Stimulated activated naive CD8-positive, alpha-beta T cell treated with anti-CD3 and anti-CD28 coated beads, Interleukin-15, amount 100 ng/mL, for 72 hours (primary cell): ENCODE measurements at regions not wholly inside any gene's neighbourhood (a gene's known extent, or its start where the extent isn't known, plus 50 kb on each side); places are given as distances from the start of the nearest gene placed in this dataset.

Experiments used
- ATAC-seq: fragments of 150-1000 bp; cut with Tn5 transposase; 2 replicates; pipeline ENCODE4 v1.10.0; 2021; ENCODE audit warnings: mild to moderate bottlenecking, moderate library complexity
- DNase-seq, 2 donors: peaks; one replicate each; pipeline ENCODE4 v3.0.0; 2021 to 2022
- H3K27ac Mint-ChIP-seq, 2 donors: one replicate each; pipeline ENCODE4 v1.8.0; 2022; ENCODE audit warnings: mild to moderate bottlenecking in 2 of 2, mixed read lengths in 2 of 2, moderate library complexity in 2 of 2
- H3K27me3 Mint-ChIP-seq: one replicate; pipeline ENCODE4 v1.8.0; 2022; ENCODE audit warnings: mixed read lengths
- H3K4me1 Mint-ChIP-seq: one replicate; pipeline ENCODE4 v1.8.0; 2022; ENCODE audit warnings: mild to moderate bottlenecking, mixed read lengths
- H3K4me3 Mint-ChIP-seq, 2 donors: one replicate each; pipeline ENCODE4 v1.8.0; 2022; ENCODE audit warnings: mild to moderate bottlenecking in 2 of 2, mixed read lengths in 2 of 2, moderate library complexity in 1 of 2
- H3K9me3 Mint-ChIP-seq, 2 donors: one replicate each; pipeline ENCODE4 v1.8.0; 2022; ENCODE audit warnings: mixed read lengths in 2 of 2

DNA sequence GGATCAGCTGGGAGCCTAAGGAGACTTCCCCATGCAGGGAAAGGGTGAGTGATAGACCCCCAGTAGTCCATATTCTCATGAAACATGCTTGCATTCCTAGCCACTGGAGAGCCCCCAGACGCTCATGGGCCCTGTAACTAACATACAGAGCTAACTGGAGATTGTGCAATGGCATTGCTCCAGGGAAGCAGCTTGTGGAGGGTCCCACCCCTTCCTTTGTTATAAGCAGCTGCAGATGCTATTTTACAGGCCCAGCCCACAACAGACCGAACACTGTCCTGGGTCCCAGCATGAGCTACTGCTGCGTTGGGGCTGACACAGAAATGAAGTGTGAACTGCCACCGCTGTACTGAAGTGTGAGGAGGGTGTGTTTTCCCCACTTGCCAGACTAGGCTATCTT lies 1465.7 kb upstream of the DIAPH2 start:
- ATAC-seq (no peak), DNase-seq (no peak)
- Mint-ChIP-seq H3K4me3 (no peak overlapping the region), H3K9me3 (no peaks in the 10 kb centered on the region), H3K4me1 (no peaks in the 10 kb centered on the region), H3K27me3 (no peaks in the 10 kb centered on the region), H3K27ac (no peak overlapping the region)

DNA sequence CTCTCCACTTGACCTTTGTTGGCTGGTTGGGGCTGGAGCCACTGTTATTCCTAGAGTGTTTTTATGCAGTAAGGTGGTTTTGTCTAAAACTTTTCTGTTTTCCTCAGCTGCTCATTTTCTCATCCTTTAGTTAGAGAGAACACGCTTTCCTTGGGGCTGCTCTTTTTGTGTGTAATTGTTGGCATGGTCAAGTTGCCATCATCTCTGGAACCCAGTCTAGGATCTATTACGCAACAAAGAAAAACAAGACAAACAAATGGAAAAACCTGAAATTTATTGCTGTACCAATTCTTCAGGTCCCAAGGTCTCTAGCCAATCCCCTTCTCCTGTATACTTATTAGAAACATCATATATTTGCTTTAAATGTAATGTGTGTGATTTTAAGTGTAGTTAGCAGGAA lies 1436.3 kb upstream of the DIAPH2 start:
- Mint-ChIP-seq H3K9me3 (peaks cover 3 to 6% of the 10 kb centered on the region in 2 donors), H3K27me3 (no peaks in the 10 kb centered on the region), H3K4me3 (no peak overlapping the region), H3K27ac (no peak overlapping the region), H3K4me1 (no peaks in the 10 kb centered on the region)
- no peak for DNase-seq
- no peak for ATAC-seq

DNA sequence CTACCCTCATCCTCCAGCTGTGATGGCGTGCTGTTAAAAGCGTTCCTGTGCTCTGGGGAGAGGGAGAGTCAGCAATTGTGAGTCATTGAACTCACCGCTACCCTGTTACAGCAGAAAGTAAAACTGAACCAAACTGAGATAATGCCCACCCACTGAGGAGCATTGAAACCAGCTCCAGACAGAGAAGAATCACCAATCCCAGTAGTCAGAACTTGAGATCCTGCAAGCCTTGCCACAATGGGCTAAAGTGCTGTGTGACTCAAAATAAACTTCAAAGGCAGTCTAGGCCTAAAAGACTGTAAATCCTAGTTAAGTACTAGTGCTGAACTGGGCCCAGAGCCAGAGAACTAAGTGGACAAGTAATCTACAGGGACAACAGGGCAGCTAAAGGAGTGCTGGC lies 1394.2 kb upstream of the DIAPH2 start:
- no peak for DNase-seq
- H3K4me1 Mint-ChIP-seq = no peaks in the 10 kb centered on the region
- H3K27ac Mint-ChIP-seq = no peak overlapping the region
- no peak overlapping the region for H3K4me3 Mint-ChIP-seq
- no peak for ATAC-seq
- no peaks in the 10 kb centered on the region for H3K27me3 Mint-ChIP-seq
- no peaks in the 10 kb centered on the region for H3K9me3 Mint-ChIP-seq

DNA sequence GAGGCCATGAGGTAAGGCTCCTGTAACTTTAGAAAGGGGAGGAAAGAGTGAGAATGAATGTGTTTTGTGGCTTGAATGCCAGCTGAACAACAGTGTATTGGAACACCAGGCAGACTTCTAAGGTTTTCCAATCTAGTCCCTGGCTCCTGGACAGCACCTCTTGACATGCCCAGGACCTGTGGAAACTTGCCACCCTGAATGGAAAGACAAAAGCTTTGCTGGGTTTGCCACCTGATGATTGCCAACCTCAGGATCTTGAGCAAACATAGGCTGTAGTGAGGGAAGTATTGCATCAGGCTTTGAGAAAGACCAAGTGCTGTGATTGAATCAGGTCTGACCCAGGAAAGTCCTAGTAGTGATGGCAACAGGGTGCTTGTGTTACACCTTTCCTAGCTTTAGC lies 1393.1 kb upstream of the DIAPH2 start:
- Mint-ChIP-seq H3K4me3 (no peak overlapping the region), H3K4me1 (no peaks in the 10 kb centered on the region), H3K9me3 (no peaks in the 10 kb centered on the region), H3K27ac (no peak overlapping the region), H3K27me3 (no peaks in the 10 kb centered on the region)
- ATAC-seq (no peak), DNase-seq (no peak)

DNA sequence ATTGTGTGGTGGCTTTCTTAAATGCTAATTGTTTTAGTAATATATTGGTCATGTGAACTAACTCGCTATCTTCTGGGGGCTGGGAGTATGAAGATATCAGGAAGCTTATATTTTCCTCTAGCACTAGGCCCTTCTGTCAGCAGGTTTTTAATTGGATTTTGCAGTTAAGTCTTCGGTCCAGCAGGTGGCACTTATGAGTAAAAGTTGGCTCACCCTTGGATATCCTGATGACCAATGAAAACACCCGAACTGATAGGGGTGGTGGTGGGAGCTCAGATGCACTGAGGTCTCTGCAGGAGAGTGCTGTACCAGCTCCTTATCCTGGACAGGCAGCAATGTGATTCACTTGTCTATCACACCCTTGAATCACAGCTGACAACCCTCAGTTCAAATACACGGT lies 1365.8 kb upstream of the DIAPH2 start:
- H3K4me1 Mint-ChIP-seq = no peaks in the 10 kb centered on the region
- H3K27ac Mint-ChIP-seq = no peak overlapping the region
- DNase-seq (no peak), ATAC-seq (no peak)
- no peaks in the 10 kb centered on the region for H3K9me3 Mint-ChIP-seq
- H3K27me3 Mint-ChIP-seq = no peaks in the 10 kb centered on the region
- H3K4me3 Mint-ChIP-seq = no peak overlapping the region

DNA sequence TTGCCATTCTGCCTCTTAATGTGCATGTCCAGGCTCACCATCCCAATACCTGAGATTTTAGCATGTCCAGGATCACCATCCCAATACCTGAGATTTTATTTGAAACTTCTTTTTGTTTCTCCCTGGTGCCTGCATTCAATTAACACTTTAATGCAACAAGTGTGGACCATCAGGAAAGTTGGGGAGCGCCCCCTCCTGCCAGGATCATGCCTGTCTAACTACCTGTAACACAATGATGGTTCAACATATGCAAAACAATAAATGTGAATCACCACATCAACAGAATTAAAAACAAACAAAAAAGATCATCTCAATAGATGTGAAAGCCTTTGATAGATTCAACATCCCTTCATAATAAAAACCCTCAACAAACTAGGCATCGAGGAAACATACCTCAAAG lies 1359.5 kb upstream of the DIAPH2 start:
- H3K4me1 Mint-ChIP-seq = no peaks in the 10 kb centered on the region
- no peak overlapping the region for H3K4me3 Mint-ChIP-seq
- H3K9me3 Mint-ChIP-seq = no peaks in the 10 kb centered on the region
- DNase-seq (no peak), ATAC-seq (no peak)
- no peaks in the 10 kb centered on the region for H3K27me3 Mint-ChIP-seq
- no peak overlapping the region for H3K27ac Mint-ChIP-seq

DNA sequence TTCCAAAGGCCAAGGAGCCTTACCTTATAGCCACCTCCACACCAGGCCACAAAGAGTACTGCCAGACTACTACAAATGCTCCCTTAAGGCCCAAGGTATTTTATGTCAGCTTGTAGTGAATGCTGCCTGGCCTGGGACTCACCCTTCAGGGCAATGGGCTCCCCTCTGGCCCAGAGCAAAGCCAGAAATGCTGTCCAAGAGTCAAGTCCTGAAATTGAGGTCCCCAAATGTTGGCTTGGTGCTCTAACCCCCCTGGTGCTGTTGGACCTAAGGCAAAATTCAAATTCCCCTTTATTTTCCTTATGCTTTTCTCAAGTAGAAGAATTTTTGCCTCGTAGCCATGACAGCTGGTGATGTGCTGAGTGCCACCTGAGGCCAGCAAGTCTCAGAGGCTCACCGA lies 1354.3 kb upstream of the DIAPH2 start:
- no peak overlapping the region for H3K4me3 Mint-ChIP-seq
- DNase-seq (no peak), ATAC-seq (no peak)
- H3K9me3 Mint-ChIP-seq = no peaks in the 10 kb centered on the region
- no peaks in the 10 kb centered on the region for H3K27me3 Mint-ChIP-seq
- H3K27ac Mint-ChIP-seq = no peak overlapping the region
- no peaks in the 10 kb centered on the region for H3K4me1 Mint-ChIP-seq

DNA sequence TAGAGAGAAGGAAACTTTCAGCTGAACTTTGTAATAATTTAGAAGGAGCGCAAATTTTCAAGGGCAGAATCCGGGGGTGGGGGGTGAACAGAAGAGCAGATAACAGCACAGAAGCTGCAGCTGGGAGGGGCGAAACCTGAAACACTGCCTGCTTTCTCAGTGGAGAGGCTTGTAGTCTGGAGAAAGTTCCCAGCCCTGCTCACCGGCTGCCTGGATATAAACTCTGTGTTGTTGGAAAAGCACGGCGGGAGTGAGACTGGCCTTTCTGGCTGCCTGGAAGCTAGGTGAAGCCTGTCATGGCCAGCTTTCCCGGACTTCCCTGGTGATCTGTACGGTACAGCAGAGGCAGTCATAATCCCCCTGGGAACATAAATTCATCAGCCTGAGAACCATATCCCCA lies 1352.1 kb upstream of the DIAPH2 start:
- Mint-ChIP-seq H3K4me1 (no peaks in the 10 kb centered on the region), H3K4me3 (no peak overlapping the region), H3K27me3 (no peaks in the 10 kb centered on the region), H3K27ac (no peak overlapping the region), H3K9me3 (no peaks in the 10 kb centered on the region)
- ATAC-seq (no peak), DNase-seq (no peak)

DNA sequence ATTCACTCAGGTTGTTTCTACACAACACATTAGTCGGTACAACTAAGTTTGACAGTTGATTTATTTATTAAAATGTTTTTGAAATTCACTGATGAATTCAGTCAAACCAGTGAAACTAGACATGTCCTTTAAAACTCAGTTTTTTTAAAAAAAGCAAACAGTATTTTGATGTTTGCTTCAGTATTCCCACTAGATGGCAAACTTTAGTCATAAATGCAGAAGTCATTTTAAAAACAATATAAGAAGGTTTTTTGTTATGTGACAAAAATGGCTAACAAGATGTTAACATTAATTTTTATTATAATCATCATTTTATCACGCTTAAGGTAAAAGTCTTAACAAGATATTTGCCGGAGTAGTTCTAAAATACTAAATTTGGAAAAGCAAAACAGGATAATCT lies 1337.8 kb upstream of the DIAPH2 start:
- no peaks in the 10 kb centered on the region for H3K4me1 Mint-ChIP-seq
- DNase-seq = no peak
- no peaks in the 10 kb centered on the region for H3K9me3 Mint-ChIP-seq
- H3K4me3 Mint-ChIP-seq = no peak overlapping the region
- no peak for ATAC-seq
- no peaks in the 10 kb centered on the region for H3K27me3 Mint-ChIP-seq
- no peak overlapping the region for H3K27ac Mint-ChIP-seq

DNA sequence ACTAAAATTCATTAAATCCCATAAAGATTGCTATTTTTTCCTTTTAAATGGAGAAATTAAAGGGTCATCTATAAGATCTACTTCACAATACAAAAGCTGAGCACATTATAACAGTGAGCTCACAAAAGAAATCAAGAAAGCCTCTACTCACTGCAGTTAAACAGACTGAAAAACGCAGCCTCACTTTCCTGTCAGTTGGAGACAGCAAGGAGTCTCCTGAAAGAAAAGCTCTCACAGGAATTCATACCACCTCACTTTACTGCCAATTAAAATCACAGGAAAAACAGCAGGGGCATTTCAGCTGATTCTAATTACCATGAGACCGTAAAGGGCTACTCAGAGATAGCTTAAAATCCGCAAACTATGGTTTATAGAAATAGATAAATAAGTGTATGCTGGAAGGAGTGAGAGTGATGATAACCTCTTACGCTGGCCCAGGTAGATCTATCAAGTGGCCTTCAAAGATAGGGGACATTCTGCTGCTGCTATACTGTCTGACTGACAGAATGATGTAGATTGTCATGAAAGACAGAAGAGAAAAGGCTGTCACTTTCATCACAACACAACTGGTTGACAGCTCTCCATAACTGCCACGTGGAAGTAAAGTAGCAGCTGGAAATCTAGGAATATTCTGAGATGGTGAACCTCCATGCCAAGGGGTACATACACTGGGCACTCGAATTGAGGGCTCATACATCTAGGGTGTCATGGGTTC lies 1333.7 kb upstream of the DIAPH2 start:
- DNase-seq = no peak
- no peaks in the 10 kb centered on the region for H3K9me3 Mint-ChIP-seq
- ATAC-seq = no peak
- H3K4me1 Mint-ChIP-seq = no peaks in the 10 kb centered on the region
- H3K4me3 Mint-ChIP-seq = no peak overlapping the region
- H3K27me3 Mint-ChIP-seq = no peaks in the 10 kb centered on the region
- no peak overlapping the region for H3K27ac Mint-ChIP-seq

DNA sequence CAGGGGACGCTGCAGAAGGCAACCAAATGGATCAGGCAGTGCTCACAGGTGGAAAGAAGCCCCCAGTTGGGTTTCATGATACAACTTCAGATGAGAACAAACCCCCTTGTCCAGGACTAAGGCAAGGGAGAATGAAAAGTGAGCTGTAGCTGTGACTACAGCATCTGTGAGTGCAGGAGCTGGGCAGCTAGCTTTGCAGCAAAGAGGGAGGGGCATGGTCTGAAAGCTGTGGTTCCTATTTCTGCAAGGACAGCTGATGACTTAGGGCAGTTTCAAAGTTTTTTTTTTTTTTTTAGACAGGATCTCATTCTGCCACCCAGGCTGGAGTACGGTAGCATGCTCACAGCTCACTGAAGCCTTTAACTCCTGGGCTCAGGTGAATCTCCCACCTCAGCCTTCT lies 1317.4 kb upstream of the DIAPH2 start:
- Mint-ChIP-seq H3K9me3 (peaks cover 0 to 4% of the 10 kb centered on the region in 2 donors), H3K27ac (no peak overlapping the region), H3K4me1 (no peaks in the 10 kb centered on the region), H3K27me3 (no peaks in the 10 kb centered on the region), H3K4me3 (no peak overlapping the region)
- DNase-seq = no peak
- no peak for ATAC-seq

DNA sequence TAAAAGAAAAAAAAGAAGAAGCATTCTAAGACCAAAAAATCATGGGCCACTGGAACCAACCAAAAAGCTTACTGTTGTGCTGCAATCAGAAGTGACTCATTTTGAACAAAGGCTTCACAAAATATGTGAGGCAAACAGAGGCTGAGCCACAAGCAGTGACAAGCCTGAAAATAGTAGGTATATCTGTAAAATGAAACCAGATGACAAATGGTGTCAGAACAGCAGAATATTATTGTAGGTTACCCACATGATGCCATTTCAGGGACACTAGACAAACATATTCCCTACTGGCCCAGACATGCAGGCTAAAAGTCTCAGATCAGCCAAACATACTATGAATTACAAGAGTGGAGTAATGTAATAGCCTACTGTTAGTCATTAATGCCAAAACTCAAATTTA lies 1301.8 kb upstream of the DIAPH2 start:
- Mint-ChIP-seq H3K27ac (no peak overlapping the region), H3K4me1 (no peaks in the 10 kb centered on the region), H3K27me3 (no peaks in the 10 kb centered on the region), H3K9me3 (no peaks in the 10 kb centered on the region), H3K4me3 (no peak overlapping the region)
- ATAC-seq = no peak
- DNase-seq = no peak

DNA sequence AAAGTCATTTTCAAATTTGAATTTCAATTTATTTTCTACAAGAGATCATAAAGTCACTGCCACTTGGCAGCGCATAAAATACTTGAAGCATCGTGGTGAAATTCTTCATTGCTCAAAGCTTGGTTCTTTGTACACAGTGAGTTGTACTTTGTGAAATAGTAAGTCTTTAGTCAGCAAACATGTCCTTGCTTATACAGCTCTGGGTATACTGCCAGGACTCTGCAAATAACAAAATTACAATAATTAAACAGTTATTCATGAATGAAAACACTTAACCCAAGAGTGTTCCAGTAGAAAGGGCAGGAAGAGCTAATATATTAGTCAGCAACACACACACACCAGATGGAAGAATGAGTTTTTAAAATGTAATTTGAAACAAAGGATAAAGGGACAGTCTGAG lies 1300.9 kb upstream of the DIAPH2 start:
- Mint-ChIP-seq H3K27me3 (no peaks in the 10 kb centered on the region), H3K9me3 (no peaks in the 10 kb centered on the region), H3K27ac (no peak overlapping the region), H3K4me1 (no peaks in the 10 kb centered on the region), H3K4me3 (no peak overlapping the region)
- no peak for ATAC-seq
- DNase-seq = no peak

DNA sequence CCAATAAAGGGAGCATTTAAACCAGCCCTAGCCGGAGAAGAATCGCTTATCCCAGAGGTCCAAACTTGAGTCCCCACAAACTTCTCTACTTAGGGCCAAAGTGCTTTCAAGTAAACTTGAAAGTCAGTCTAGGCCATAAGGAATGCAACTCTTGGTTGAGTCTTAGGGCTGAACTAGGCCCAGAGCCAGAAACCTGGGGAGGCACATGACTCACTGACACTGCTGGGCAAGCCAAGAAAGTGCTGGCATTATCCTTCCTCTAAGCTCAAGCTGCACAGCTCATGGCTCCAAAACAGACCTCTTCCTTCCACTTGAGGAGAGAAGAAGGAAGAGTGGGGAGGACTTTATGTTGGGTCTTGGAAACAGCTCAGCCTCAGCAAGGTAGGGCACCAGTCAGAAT lies 1257.3 kb upstream of the DIAPH2 start:
- DNase-seq (no peak), ATAC-seq (no peak)
- Mint-ChIP-seq H3K4me3 (no peak overlapping the region), H3K27me3 (no peaks in the 10 kb centered on the region), H3K9me3 (no peaks in the 10 kb centered on the region), H3K27ac (no peak overlapping the region), H3K4me1 (no peaks in the 10 kb centered on the region)

DNA sequence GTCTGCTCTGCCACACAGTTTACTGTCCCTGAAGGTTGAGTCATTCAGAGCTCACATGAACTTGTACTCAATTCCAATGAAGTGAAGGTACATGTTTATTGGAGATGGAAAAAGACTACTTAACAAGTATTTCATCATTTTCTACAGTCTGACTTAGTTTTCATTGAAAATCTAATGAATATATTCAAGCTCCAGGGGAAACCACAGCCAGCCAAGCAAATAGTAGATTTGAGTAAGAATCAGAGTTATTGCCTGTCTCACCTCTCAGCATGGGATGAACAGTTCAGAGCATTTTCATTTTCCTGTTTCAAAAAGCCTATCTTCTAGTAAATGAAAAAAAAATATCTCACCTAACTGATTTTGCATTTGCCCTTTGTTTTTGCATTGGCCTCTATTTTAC lies 1249.4 kb upstream of the DIAPH2 start:
- DNase-seq (no peak), ATAC-seq (no peak)
- Mint-ChIP-seq H3K27ac (no peak overlapping the region), H3K9me3 (no peaks in the 10 kb centered on the region), H3K27me3 (no peaks in the 10 kb centered on the region), H3K4me1 (no peaks in the 10 kb centered on the region), H3K4me3 (no peak overlapping the region)

DNA sequence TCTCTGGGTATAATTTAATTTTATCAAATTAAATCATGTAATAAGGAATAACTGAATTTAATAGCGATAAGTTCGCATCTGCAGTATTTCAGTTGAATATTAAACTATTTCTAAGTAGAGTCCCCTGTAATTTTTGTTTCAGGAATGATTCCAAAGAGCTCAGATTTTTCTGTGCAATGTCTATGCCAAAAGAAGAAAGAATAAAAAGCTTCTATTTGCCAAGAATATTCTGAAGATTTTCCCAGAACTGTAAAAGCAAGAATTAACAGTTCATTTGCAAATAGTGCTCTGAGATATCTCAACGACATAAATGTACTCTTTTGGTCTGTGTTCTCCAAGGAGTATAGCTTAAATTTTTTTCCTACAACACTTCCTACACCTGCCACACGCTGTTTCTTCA lies 1242.8 kb upstream of the DIAPH2 start:
- no peak for ATAC-seq

DNA sequence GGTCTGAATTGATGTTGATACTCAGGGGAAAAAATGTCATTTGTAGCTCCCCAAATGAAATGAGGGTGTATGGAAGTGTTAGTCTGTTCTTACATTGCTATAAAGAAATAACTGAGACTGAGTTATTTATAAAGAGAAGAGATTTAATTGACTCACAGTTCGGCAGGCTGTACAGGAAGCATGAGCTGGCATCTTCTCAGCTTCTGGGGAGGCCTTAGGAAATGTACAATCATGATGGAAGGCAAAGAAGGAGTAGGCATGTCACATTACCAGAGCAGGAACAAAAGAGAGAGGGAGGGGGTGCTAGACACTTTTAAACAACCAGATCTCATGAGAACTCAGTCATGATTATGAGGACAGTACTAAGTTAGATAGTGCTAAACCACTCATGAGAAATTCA lies 1199.9 kb upstream of the DIAPH2 start:
- no peaks in the 10 kb centered on the region for H3K4me1 Mint-ChIP-seq
- no peak for DNase-seq
- no peak overlapping the region for H3K27ac Mint-ChIP-seq
- ATAC-seq = no peak
- H3K4me3 Mint-ChIP-seq = no peak overlapping the region
- H3K27me3 Mint-ChIP-seq = no peaks in the 10 kb centered on the region
- no peaks in the 10 kb centered on the region for H3K9me3 Mint-ChIP-seq

More for the DNA sequence above, 1242.8 kb upstream of the DIAPH2 start:
- no peak overlapping the region for H3K4me3 Mint-ChIP-seq
- no peak for DNase-seq
- H3K9me3 Mint-ChIP-seq = no peaks in the 10 kb centered on the region
- H3K27me3 Mint-ChIP-seq = no peaks in the 10 kb centered on the region
- H3K4me1 Mint-ChIP-seq = no peaks in the 10 kb centered on the region
- H3K27ac Mint-ChIP-seq = no peak overlapping the region
